GM18873 (cell line): ENCODE measurements at regions not wholly inside any gene's neighbourhood (a gene's known extent, or its start where the extent isn't known, plus 50 kb on each side); places are given as distances from the start of the nearest gene placed in this dataset.

Experiments used
- ATAC-seq: cut with Tn5 transposase; IDR thresholded peaks from one replicate; pipeline ENCODE4 v1.9.1; 2021; ENCODE audit warnings: mild to moderate bottlenecking, moderate library complexity, moderate number of reproducible peaks; ENCODE audit not compliant: unreplicated experiment, low FRiP score

GRCh38 chr15:35320158-35320780, 225.7 kb downstream of the DPH6 start:
- ATAC-seq = no peak

DNA sequence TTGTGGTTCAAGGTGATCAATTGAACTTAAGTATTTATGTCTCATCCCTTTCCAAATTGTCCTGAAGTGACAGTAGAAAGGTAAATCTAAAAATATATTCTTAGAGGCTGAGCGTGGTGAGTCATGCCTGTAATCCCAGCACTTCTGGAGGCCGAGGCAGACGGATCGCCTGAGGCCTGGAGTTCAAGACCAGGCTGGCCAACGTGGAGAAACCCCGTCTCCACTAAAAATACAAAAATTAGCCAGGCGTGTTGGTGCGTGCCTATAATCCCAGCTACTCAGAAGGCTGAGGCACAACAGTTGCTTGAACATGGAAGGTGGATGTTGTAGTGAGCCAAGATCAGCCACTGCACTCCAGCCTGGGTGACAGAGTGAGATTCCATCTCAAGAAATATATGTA, 226.6 kb downstream of the DPH6 start:
- ATAC-seq = no peak

GRCh38 chr15:35317217-35317616, 228.7 kb downstream of the DPH6 start:
- ATAC-seq = no peak

GRCh38 chr15:35312344-35312743, 227.2 kb upstream of the NANOGP8 start:
- ATAC-seq = no peak

GRCh38 chr15:35311615-35312014, 226.5 kb upstream of the NANOGP8 start:
- no peak for ATAC-seq

DNA sequence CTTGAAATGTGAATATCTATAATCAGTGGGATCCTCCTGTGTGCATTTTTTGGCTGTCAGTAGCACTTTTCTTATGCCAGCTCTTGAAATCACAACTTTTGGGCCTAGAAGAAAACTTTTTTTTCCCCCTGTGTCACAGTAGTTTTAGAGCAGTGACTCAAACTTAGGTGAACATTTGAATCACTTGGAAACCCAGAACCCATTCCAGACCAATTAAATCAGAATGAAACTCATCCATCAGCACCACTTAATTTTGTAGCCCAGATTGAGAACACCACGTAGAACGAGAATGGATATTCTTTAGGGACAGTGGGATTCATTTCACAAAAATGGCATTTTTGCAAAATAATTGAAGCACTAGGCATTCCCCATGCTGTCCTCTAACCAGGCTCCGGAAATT, 224.8 kb upstream of the NANOGP8 start:
- no peak for ATAC-seq

- ATAC-seq = no peak
Measured at GRCh38 chr15:35308802-35309201, 223.7 kb upstream of the NANOGP8 start.

GRCh38 chr15:35307676-35308075, 222.6 kb upstream of the NANOGP8 start:
- ATAC-seq = no peak

DNA sequence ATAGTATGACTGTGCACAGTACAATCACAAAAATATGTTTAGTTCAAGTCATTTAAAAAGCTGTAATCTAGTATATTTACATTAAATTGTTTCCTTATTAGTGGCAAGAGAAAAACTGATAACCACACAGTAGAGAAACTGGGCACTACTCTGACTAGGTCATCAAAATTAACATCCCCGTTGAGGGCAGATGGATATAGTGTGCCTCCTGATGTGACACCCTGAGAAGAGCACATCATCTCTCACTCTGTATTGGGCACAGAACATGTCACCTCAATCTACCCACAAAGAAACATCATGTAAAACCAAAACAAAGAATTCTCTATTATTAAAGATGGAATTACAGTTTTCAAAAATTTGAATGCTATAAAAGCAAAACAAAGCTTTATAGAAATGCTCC, 221.9 kb upstream of the NANOGP8 start:
- no peak for ATAC-seq

GRCh38 chr15:35306361-35306981, 221.4 kb upstream of the NANOGP8 start:
- no peak for ATAC-seq

- ATAC-seq = no peak
Measured at GRCh38 chr15:35305946-35306345, 220.9 kb upstream of the NANOGP8 start.

DNA sequence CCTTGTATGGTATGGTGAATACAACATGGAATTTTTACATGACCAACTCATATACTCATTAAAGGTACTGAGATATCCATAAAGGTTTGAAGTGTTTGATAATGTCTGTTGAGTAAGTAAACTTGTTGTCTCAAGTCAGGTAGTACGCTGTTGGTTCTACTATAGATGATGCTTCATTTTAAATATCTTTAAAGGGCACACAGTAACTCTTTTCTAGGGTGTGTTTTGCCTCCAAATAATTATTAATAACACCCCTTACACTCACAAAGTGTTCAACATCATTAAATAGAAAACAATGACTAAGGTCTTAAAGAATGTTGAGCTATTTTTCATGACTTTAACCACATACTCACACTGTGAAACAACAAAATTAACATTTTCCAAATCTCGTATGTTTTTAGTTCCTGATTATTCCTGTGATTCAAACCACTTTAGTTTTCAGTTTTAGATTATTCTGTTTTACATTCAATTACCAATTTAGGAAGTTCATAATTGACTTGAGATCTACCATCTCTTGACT, 220.0 kb upstream of the NANOGP8 start:
- ATAC-seq = no peak

DNA sequence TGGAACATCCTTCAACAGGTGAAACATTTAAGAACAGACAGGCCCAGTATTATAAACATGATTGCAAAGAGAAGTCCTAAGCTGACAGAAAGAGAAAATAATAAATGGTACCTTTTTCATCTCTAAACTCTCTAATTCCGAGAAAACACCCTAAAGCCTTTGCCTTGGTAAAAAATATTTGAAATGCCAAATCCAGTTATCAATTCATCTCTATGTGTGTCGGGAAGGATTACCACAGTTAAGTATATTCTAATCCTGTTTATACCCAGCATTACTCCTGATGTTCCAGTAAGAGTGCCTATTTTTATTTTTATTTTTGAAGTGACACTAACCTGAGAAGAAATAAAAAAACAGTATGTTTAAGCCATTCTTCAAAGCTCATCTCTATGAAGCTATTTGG, 219.3 kb upstream of the NANOGP8 start:
- ATAC-seq = no peak

GRCh38 chr15:35302334-35302733, 217.2 kb upstream of the NANOGP8 start:
- ATAC-seq = no peak

DNA sequence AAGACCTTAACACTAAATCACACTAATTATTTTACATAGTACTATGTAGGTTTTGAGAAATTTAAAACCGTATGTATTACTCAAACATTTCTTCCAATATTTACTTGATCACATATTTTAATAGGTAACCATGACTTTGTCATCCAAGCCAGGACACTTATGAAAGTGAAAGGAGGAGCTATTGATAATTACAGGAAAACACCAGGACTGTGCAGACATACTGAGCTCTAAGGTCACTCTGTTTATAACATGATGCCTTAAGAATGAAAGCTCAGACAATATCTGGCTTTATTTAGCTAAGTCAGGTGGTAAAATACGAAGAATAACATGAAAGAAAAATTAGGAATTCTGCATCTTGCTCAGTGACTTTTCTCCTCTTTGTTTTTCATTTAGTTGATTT, 216.0 kb upstream of the NANOGP8 start:
- no peak for ATAC-seq

DNA sequence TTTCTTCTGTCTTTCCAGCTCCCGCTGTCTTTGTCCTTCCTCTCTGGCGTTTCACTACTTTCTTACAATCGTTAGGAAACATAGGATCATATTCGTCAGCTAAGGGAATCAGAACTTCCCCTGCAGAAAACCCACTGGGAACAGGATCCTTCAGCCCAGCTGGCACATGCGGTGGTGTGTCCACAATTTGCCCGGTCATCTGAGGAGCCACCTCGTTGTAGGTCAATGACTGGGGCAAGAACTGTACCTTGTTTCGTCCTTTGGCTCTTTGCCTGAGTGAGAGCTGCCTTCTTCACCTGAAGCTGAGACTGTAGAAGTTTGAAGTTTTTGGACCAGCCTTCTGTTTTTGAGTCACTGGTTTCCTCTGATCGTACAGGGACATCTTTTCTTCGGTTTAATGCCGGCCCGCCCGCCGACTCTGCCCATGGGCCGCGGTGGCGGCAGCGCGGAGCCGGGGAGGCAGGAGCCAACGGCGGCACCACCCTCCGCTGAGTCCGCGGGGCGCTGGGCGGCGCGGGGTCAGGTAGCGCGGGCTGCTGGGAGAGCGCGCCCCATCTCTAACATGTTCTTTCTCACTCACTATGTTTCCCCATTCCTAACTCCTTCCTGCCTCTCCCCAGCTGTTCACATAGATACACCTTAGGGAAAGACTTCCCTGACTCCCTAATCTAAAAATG, 214.1 kb upstream of the NANOGP8 start:
- ATAC-seq = no peak

- ATAC-seq = no peak
Measured at GRCh38 chr15:35298509-35298908, 213.4 kb upstream of the NANOGP8 start.

- no peak for ATAC-seq
Measured at GRCh38 chr15:35293353-35294130, 208.4 kb upstream of the NANOGP8 start.

DNA sequence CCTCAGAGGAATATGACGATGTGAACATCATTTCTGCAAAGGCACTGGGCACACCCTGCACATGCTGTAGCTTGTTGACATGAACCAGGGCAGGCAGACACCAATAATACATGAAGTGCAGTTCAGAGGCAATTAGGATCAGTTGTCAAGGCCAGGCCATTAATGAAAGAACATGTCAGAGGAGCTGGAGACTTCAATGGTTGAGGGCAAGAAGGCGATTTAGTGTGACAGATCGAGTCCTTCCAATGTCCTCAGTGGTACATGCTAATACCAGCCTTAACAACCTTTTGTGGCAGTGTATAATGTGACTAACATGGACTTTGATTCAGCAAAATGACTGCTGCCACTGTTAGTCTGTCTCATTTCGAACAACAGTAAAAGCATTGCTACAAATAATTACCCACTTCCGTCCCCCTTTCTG, 205.2 kb upstream of the NANOGP8 start:
- ATAC-seq = no peak

DNA sequence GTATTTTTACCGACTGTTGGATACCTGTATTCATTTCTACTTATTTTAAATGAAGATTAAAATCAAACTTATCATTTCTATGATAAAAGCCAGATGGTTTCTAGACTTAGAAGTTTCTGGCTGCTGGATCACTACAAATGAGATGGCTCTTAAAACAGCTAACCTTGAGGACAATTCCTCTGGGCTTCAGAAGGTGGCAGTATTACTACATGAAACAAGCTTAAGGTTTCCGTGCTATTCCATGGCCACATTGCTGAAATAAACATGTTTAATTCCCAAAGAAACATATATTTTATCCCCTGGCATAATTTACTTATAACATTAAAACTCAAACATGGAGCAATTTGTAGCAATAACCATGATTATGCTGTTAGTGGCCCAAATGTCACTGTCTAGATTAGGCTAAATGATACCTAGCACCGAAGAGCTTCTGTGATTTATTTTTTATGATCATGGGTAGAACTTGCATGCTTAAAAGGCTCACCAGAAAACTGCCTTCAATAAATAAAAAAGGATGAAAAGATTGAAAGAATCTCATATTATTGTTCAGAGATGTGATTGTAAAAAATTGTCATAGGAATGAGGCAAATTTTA, 204.0 kb upstream of the NANOGP8 start:
- no peak for ATAC-seq

- ATAC-seq = no peak
Measured at GRCh38 chr15:35288580-35288979, 203.5 kb upstream of the NANOGP8 start.
